Epithelial cell of esophagus (primary cell): ENCODE measurements at regions not wholly inside any gene's neighbourhood (a gene's known extent, or its start where the extent isn't known, plus 50 kb on each side); places are given as distances from the start of the nearest gene placed in this dataset.
"Not testable (repeated sequence)": the region's sequence is repeated elsewhere in the genome, so short reads cannot be mapped to it uniquely, and the experiment has no call there.

ENCODE experiments used
- DNase-seq: peaks from one replicate; pipeline ENCODE4 v3.0.0; 2010; ENCODE audit warnings: low read depth
- H3K4me3 ChIP-seq: 2 replicates; pipeline ENCODE4 v1.5.1; 2011; ENCODE audit warnings: mild to moderate bottlenecking, low read length, control low read depth
- CTCF ChIP-seq: IDR thresholded peaks from 2 replicates; pipeline ENCODE4 v1.5.1; 2011; ENCODE audit warnings: low read depth, mild to moderate bottlenecking, low read length, control low read depth, inconsistent platforms; ENCODE audit not compliant: insufficient read depth; ENCODE audit errors: missing control alignments

GRCh38 chr12:107184359-107184930 is 91.1 kb upstream of the CRY1 start:
- no peak overlapping the region for H3K4me3 ChIP-seq
- no peak for DNase-seq
- TF ChIP-seq CTCF, result no peak

DNA sequence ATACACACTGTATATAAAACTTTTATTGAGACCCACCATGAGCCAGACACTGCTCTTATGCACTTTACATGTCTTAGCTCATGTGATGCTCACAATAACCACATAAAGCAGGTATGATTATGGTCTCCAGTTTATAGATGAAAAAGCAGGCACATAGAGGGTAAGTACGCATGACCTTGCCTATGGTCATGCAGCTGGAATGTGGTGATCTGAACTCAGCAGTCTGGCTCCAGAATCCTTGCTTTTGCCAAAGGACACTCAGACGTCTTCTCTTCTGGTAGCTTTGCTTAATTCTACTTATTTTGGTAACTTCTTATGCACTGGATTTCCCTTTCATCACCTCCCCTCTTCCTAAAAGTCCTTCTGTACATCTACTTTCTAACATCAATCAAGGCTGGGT is 103.3 kb upstream of the CRY1 start:
- no peak overlapping the region for H3K4me3 ChIP-seq
- peak; percentile 10 for DNase-seq
- TF ChIP-seq CTCF, result no peak

DNA sequence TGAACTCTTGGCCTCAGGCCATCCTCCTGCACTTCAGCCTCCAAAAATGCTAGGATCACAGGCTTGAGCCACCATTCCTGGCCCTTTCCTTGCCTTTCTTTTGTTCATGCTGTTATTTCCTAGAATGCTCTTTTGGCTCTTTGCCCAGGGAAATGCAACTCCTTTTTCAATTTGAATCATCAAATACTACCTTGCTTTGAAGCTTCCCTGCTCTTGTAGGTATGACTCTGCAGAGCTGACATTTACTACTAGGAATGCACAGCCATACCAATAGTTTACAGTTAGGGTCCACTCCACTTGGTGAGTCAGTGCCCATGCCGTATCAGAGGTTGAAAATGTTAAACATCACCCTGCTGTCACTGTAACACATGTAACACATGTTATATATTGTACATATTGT is 107.0 kb upstream of the CRY1 start:
- DNase-seq, result peak; percentile 93
- H3K4me3 ChIP-seq, result no peak overlapping the region
- no peak for TF ChIP-seq CTCF

GRCh38 chr12:107207931-107208525 is 114.7 kb upstream of the CRY1 start:
- DNase-seq, result no peak
- H3K4me3 ChIP-seq, result no peak overlapping the region
- TF ChIP-seq CTCF, result no peak

DNA sequence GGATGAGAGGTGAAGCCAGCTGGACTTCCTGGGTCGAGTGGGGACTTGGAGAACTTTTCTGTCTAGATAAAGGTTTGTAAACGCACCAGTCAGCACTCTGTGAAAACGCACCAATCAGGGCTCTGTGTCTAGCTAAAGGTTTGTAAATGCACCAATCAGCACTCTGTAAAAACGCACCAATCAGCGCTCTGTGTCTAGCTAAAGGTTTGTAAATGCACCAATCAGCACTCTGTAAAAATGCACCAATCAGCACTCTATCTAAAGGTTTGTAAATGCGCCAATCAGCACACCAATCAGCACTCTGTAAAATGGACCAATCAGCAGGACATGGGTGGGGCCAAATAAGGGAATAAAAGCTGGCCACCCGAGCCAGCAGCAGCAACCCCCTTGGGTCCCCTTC is 116.4 kb upstream of the CRY1 start:
- not testable (repeated sequence) for H3K4me3 ChIP-seq, DNase-seq

DNA sequence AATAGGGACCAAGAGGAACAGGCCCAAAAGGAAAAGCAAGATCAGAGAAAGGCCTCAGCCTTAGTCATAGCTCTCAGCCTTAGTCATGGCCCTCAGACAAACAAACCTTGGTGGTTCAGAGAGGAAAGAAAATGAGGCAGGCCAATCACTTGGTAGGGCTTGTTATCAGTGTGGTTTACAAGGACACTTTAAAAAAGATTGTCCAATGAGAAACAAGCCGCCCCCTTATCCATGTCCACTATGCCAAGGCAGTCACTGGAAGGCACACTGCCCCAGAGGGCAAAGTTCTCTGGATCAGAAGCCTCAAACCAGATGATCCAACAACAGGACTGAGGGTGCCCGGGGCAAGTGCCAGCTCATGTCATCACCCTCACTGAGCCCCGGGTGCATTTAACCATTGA is 121.0 kb upstream of the CRY1 start:
- not testable (repeated sequence) for H3K4me3 ChIP-seq
- DNase-seq, result peak; percentile 74

GRCh38 chr12:107216411-107216810 is 123.1 kb upstream of the CRY1 start:
- peak; percentile 63 for DNase-seq
- H3K4me3 ChIP-seq, result not testable (repeated sequence)

DNA sequence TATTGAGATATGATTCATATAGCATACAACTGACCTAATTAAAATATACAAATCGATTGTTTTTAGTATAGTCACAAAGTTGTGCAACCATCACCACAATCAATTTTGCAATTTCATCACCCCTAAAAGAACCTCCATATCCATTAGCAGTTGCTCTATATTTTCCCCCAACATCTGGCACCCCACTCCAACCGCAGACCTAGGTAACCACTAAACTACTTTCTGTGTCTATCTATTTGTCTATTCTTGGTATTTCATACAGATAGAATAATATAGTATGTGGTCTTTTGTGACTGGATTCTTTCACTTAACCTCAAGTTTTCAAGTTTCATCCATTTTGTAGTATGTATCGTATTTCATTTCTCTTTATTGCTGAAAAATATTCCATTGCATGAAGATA is 126.0 kb upstream of the CRY1 start:
- no peak for DNase-seq
- no peak overlapping the region for H3K4me3 ChIP-seq
- no peak for TF ChIP-seq CTCF

GRCh38 chr12:107221913-107222312 is 128.6 kb upstream of the CRY1 start:
- DNase-seq, result no peak
- TF ChIP-seq CTCF, result no peak
- no peak overlapping the region for H3K4me3 ChIP-seq
